GM21526 (cell line): ENCODE measurements at regions not wholly inside any gene's neighbourhood (a gene's known extent, or its start where the extent isn't known, plus 50 kb on each side); places are given as distances from the start of the nearest gene placed in this dataset.
"Not testable (repeated sequence)": the region's sequence is repeated elsewhere in the genome, so short reads cannot be mapped to it uniquely, and the experiment has no call there.

Source experiments
- ATAC-seq: cut with Tn5 transposase; IDR thresholded peaks from one replicate; pipeline ENCODE4 v1.9.1; 2021; ENCODE audit warnings: moderate library complexity; ENCODE audit not compliant: unreplicated experiment, low FRiP score

DNA sequence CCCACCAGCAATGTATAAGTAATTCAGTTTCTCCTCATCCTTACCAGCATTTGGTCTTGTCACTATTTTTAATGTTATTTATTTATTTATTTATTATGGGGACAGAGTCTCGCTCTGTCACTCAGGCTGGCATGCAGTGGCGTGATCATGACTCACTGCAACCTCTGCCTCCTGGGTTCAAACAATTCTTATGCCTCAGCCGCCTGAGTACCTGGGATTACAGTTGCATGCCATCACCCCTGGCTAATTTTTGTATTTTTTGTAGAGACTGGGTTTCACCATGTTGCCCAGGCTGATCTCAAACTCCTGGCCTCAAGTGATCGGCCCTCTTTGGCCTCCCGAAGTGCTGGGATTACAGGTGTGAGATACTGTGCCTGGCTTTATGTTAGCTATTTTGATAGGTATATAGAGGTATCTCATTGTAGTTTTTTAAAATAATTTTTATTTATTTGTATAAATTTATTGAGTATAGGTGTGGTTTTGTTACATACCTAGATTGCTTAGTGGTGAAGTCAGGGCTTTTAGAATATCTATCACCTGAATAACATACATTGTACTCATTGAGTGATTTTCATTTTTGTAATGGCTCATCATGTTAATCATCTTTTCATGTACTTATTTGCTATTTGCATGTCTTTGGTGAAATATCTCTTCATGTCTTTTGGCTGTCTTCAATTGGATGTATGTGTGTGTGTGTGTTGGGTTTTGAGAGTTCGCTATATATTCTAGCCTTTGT, 53.3 kb downstream of the TANC2 start:
- ATAC-seq: no peak

DNA sequence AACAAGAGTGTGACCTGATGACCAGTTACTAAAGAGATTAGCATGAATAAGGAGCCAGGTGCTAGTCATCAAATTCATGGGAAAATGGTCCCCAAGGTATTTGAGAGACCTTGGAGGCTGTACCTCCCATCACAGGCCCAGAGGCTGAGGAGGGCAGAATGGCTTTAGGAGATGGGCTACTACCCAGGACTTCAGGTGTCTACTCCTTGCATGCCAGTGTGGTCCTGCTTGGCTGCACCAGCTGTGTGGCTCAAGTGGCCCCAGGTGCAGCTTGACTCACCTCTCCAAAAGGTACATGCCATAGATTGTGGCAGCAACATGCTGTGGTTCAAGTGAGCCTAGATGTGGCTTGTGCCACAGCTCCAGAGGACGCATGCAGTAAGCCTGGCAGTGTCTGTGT, 56.5 kb downstream of the TANC2 start:
- ATAC-seq: no peak

DNA sequence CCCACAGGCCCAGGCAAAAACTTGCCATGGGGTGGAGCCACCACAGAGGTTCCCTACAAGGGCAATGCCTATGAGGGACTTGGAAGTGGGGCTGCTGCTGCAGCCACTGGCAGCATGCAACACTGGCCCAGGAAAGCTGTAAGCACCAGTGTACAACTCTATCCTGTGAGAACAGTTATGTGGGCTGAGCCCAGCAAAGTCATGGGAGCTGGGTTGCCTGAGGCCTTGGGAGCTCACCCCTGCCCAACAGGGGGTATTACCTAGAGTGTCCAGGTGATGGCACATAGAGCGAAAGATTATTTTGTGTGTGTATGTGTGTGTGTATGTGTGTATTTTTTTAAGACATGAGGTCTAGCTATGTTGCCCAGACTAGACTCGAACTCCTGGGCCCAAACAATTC, 57.0 kb downstream of the TANC2 start:
- no peak for ATAC-seq

DNA sequence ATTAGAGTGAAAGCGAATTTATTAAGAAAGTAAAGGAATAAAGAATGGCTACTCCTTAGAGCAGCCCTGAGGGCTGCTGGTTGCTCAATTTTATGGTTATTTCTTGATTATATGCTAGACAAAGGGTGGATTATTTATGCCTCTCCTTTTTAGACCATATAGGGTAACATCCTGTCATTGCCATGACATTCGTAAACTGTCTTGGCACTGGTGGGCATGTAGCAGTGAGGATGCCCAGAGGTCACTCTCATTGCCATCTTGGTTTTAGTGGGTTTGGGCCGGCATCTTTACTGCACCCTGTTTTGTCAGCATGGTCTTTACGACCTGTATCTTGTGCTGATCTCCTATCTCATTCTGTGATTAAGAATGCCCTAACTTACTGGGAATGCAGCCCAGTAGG, 58.2 kb downstream of the TANC2 start:
- no peak for ATAC-seq

DNA sequence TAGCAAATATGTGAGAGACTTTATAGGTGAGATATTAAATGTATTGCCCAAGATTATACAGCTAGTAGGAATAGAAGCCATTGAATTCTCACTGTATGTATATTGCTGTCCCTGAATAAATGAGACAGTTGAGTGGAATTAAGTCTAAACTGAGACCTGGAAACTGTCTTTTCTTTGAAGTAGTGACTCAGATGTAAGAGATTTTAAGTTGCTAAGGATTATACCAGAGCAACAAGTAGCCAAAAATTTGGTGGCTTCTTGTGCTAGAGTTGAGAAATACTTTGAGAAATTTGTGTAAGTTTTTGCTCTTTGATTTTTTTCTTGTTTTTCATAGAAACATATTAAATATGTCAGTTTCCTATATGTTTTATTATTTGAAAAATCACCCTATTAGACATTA, 58.7 kb downstream of the TANC2 start:
- no peak for ATAC-seq

DNA sequence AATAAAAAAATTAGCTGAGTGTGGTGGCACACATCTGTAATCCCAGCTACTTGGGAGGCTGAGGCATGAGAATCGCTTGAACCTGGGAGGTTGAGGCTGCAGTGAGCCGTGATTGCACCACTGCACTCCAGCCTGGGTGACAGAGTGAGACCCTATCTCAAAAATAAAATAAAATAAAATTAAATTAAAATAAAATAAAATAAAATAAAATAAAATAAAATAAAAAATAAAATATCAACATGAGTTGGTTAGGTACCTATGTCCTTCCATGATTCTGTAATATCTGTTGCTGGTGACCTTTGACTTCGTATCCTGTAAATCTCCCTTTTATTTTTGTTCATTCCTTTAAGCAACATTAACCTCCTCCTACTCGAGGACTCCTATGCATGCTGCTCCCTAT, 59.6 kb downstream of the TANC2 start:
- not testable (repeated sequence) for ATAC-seq

DNA sequence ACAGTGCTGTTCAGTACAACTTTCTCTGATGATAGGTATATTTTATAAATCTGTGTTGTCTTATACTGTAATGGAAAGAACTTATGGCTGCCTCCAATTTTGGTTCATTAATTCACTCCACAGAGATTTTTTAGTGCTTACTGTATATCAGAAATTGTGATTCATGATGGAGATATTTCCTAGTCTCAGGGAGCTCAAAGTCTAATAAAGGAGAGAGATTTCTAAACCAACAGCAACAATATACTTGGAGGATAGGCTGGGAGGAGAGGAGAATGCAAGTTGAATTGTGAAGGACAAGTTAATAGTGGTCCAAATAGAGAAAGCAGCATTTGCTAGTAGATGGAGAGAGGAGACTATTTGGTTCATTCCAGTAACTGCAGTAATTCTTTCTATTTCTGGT, 63.5 kb downstream of the TANC2 start:
- ATAC-seq: no peak

DNA sequence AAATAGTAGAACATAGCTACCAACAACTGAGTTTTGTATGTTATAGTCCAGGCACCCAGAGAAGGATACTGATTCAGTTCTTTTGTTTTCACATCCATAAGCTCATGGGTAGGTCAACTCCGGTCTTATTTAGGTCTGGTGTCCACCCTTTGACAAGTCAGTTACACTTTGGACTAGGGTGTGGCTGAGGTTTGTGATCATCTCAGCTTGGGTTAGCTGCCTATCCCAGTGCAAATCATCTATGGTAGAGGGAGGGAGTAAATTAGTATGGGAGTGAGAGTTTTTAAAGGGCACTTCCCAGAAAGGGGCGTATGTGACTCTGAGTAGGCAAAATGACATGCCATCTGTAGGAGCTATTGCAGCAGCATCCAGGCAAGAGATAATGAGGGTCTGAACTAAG, 66.1 kb downstream of the TANC2 start:
- no peak for ATAC-seq

DNA sequence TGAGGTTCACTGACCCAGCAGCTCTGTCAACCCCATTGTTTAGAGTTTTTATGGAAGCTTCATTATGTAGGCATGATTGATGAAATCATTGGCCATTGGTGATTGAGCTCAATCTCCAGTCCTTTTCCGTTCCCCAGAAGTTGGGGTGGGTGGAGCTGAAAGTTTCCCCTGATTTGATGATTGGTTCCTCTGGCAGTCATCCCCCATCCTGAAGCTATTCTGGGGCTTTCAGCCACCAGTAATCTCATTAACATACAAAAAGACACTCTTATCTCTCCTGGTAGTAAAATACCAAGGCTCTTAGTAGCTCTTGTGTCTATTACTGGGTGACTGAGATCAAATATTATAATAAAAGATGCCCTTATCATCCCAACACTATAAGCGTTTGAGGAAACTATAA, 67.1 kb downstream of the TANC2 start:
- ATAC-seq: no peak

DNA sequence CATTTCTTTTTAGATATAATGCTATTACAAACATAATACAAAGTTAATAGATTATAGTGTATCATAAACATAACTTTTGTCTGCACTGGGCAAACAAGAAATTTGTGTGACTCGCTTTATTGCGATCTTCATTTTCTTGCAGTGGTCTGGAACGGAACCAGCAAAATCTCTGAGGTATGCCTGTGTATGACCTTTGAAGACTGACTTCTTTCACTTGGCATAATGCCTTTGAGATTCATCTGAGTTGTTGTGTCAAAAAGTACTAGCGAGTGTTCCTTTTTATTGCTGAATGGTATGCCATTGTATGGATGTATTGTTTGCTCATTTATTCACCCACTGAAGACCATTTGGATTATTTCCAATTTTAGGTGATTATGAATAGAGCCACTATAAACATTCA, 69.2 kb downstream of the TANC2 start:
- no peak for ATAC-seq

DNA sequence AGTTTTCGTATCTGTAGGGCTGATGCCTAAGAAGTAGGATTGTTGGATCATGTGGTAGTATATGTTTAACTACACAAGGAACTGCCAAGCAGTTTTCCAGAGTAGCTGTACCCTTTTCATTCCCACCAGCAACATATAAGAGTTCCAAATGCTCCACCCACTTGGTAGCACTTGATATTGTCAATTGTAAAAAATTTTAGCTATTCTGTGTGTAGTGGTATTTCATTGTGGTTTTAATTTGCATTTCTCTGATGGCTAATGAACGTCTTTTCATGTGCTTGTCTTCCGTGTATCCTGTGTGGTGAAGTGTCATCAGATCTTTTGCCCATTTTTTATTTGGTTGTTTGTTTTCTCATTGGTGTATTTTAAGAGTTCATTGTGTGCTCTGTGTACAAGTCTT, 69.7 kb downstream of the TANC2 start:
- no peak for ATAC-seq

DNA sequence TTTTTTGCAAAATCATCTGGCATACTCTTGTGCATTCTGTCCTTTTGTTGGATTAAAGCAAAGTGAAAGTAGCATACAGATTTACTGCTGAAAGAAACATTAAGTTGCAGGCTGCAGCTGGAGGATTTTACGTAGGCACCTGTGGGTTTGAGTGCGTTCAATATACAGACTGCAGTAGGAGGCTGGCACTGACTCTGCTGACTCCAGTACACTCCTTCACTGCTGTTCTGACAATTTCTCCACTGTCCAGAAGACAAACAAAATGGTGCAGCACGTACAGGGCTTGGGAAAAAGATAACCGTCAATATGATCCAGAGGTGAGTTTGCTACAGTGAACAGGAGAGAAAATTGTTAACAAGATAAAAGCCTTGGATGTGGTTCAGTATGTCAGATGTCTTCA, 73.3 kb downstream of the TANC2 start:
- ATAC-seq: no peak

DNA sequence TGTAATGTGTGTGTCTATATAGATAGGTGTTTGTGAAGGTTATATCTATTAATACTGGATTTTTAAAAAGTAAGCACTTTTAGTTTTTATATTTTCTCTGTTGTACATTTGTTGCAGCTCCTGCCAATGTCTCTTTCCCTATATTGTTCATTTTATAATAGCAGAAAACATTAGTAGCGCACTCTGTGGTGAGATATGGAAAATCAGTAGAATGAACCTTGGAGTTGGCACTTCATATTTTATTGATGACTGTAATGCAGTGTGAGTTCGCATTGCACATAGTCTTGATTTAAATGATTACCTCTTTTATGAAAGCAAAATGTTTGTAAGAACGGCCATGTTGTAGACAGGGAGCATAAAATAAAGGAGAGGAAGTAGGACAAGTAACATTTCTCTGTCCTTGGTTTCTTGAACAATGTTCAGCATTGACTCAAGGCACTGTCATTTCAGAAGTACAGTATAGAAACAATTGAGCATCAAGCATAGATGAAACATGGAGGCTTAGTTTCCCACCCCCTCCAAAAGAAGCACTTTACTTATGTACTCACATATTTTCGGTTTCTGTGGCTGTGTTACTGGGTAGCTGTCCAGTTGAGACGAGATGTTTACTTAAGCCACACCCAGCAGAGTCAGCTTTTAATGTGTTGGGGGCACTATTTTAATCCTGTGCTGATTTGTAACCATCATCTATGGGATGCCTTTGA, 74.0 kb downstream of the TANC2 start:
- ATAC-seq: no peak

DNA sequence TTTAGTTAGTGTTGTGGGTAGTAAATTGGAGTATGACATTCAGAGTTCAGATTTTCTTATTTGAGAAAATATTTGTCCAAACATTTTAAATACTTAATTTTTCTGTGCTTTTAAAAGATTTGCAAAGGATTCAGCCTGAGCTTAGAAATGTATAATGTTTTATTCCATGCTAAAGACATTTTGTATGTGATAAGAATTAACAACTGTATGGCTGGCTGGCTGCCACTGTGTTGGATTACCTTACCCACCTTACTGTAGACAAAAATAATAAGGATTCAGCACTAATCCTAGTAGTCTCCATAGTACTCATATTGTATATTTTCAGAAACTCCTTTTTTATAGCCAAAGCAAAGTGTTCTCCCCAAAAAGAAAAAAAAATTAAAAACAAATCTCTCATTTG, 74.8 kb downstream of the TANC2 start:
- ATAC-seq: no peak

DNA sequence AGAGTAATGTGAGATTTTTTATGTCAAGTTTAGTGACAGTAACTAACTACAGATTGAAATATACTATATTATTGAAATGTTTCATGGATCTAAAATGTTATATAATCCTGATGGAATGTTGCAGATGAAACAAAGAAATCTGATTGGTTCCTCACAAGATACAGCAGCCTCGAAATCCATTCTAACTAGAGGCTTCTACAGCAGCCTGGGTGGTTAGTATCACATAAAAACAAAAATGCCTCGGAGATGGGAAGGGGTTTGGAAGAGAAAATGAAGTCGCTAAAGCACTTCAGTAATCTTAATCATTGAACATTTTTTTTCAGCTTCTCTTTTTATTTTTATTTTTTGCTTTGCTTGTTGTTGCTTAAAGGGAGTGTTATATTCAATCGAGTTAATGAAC, 75.2 kb downstream of the TANC2 start:
- no peak for ATAC-seq

DNA sequence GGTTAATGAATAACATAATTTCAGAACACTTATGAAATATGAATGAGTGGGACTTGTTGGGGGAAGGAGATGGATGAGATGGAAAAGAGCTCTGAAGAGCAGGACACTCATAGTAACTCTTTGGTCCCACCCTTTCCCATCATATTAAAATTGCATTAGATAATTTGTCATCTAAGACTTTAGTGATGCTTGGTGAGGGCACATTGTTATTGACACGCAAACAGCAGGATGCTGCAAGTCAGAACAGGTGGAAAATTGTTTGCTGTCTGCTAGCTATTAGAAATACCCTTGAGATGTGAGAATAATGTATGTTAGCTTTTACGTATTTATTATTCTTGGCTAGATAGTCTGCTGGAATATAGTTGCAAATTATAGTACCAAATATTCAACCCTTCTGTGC, 75.7 kb downstream of the TANC2 start:
- ATAC-seq: no peak

DNA sequence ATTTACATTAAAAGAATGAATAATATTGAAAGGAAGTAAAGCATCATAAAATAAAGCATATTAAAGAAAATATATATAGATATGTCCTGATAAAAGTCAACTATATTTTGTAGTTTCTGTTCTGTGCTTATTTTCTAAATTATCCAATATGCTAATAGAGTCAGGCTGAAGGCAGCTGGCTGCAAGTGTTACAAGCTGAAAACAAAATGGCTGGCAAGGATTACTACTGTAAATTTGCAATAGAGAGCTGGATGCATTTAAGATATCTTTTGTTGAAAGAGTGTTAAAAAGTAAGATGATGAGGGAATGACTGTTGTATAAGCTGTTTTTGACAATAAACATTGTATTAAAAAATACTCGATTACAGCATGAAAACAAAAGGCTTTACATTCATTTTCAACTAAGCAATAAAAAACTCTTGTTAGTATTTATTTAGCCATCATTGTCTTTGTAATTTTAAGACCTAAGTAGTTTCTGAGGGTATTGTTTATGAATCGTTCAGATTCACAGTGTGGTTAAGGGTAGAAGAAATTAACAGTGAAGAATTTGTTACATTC, 76.3 kb downstream of the TANC2 start:
- no peak for ATAC-seq

DNA sequence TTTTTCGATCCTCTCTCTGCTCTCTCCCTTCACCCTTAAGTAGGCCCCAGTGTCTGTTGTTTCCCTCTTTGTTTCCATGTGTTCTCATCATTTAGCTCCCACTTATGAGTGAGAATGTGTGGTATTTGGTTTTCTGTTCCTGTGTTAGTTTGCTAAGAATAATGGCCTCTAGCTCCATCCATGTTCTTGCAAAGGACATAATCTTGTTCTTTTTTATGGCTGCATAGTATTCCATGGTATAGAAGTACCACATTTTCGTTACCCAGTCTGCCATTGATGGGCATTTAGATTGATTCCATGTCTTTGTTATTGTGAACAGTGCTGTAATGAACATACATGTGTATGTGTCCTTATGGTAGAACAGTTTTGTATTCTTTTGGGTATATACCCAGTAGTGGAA, 91.5 kb downstream of the TANC2 start:
- not testable (repeated sequence) for ATAC-seq

DNA sequence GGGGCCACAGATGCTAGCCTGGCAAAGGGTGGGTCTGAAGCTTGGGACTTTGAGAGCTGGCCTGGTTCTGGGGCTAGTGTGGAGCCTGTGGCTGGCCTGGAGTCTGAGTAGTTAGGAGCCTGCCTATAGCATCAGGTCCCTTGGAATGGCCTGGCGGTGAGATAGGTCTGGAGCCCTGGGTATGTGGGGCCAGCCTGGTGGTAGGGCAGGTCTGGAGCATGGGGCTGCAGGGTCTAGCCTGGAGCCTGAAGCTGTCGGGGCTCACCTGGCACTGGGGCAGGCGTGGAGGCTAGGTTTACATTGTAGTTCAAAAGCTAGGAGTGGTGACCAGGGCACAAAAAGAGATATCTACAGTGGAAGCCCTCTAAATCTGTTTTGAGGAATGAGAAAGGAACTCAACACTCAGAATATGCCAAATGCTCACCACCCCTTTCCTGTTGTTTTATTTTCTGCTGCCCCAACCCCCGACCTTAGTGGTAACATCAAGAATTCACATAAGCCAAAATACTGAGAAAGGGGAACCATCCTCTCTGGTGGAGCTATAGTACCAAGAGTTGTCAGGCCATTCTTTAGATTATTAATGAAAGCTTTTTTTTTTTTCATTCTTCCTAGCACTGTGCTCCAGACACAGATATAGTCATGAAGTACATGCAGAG, 100.3 kb downstream of the TANC2 start:
- no peak for ATAC-seq

DNA sequence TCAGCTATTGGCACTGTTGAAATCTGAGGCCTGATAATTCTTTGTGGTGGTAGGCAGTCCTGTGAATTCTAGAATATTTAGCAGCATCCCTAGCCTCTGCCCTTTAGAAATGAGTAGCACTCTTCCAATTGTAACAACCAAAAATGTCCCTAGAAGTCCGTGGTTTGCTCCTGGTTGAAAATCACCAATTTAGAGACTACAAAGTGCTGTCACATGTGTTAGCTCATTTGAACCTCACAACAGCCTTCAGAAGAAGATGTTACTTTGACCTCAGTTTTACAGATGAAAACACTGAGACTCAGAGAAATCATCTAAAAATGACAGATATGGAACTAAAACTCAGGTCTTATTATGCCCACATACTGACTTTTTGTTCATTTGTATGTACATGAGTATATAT, 103.2 kb downstream of the TANC2 start:
- ATAC-seq: no peak

DNA sequence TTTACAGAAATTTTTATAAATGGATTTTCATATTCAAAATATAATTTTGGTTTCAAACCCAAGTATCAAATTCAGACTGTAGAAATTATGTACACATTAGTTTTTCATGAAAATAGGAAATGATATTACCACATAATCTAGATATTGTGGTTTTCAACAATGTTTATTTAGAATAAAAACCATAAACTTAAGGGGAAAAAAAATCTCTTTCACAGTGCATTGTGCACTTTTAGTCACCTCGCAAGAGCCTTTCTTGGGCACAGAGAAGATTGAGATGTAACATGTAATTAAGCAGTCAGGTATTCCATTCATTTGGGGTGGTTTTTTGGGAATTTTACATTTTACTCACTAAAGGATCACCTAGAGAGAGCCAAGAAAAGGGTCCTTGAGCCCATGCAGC, 104.0 kb downstream of the TANC2 start:
- ATAC-seq: no peak

DNA sequence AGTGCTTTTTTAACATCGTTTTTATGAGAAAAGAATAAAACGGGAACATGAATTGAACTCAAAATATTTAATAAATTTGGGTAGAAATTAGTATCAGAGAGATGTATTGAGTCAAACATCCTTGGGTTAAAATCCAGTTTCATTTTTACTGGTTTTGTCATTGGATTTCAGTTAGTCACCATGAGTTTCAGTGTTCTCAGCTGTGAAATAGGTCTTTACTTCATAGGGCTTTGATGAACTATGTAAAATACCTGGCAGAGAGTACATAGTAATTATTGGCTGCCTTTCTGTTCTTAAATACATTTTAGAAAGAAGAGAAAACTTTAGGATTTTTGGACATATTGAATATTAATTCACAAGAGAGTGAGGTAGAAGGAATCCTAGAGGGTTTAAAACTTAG, 105.8 kb downstream of the TANC2 start:
- ATAC-seq: no peak
